ENCODE measurements at regions not wholly inside any gene's neighbourhood (a gene's known extent, or its start where the extent isn't known, plus 50 kb on each side); places are given as distances from the start of the nearest gene placed in this dataset.

DNA sequence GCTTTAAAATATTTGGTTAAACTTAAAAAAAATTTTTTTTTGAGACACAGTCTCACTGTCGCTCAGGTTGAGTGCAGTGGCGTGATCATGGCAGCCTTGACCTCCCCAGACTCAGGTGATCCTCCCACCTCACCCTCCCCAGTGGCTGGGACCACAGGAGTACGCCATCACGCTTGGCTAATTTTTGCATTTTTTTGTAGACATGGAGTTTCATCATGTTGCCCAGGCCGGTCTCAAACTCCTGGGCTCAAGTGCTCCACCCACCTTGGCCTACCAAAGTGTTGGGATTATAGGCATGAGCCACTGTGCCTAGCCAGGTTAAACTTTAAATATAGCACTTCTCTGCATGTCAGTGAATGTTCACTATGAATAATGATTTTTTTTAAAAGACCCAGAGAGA, 224.5 kb upstream of the RFX3 start:
- TF ChIP-seq, protein P1, sequence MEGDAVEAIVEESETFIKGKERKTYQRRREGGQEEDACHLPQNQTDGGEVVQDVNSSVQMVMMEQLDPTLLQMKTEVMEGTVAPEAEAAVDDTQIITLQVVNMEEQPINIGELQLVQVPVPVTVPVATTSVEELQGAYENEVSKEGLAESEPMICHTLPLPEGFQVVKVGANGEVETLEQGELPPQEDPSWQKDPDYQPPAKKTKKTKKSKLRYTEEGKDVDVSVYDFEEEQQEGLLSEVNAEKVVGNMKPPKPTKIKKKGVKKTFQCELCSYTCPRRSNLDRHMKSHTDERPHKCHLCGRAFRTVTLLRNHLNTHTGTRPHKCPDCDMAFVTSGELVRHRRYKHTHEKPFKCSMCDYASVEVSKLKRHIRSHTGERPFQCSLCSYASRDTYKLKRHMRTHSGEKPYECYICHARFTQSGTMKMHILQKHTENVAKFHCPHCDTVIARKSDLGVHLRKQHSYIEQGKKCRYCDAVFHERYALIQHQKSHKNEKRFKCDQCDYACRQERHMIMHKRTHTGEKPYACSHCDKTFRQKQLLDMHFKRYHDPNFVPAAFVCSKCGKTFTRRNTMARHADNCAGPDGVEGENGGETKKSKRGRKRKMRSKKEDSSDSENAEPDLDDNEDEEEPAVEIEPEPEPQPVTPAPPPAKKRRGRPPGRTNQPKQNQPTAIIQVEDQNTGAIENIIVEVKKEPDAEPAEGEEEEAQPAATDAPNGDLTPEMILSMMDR (IDR thresholded peaks at IDR 0.05 in 2 of 3, conservative IDR thresholded peaks at IDR 0.05 in 1 of 3; ENCODE audit: borderline replicate concordance in 1 of 3, insufficient read depth in 1 of 3, low read depth in 2 of 3, low read length in 2 of 3), result no peak
- TF ChIP-seq EZH2 (IDR thresholded peaks at IDR 0.05) (no peak), POLR2AphosphoS5 (IDR thresholded peaks at IDR 0.05; ENCODE audit: low read depth, low read length) (no peak), POLR2A (IDR thresholded peaks at IDR 0.05; ENCODE audit: borderline replicate concordance, extremely low read depth, insufficient read depth, insufficient read length) (no peak), TCF7L2 (IDR thresholded peaks at IDR 0.05; ENCODE audit: borderline replicate concordance, extremely low read depth, insufficient read depth, insufficient read length) (no peak), SRF (IDR thresholded peaks at IDR 0.05; ENCODE audit: low read depth) (no peak), CEBPB (IDR thresholded peaks at IDR 0.05; ENCODE audit: low read depth) (no peak), JUND (IDR thresholded peaks at IDR 0.05) (no peak), EZH2phosphoT487 (IDR thresholded peaks at IDR 0.05; ENCODE audit: borderline replicate concordance) (no peak), CBX3 (IDR thresholded peaks at IDR 0.05; ENCODE audit: low read depth) (no peak)
- TF ChIP-seq, protein P2, sequence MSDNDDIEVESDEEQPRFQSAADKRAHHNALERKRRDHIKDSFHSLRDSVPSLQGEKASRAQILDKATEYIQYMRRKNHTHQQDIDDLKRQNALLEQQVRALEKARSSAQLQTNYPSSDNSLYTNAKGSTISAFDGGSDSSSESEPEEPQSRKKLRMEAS (IDR thresholded peaks at IDR 0.05), result no peak
- TF ChIP-seq, protein P3, sequence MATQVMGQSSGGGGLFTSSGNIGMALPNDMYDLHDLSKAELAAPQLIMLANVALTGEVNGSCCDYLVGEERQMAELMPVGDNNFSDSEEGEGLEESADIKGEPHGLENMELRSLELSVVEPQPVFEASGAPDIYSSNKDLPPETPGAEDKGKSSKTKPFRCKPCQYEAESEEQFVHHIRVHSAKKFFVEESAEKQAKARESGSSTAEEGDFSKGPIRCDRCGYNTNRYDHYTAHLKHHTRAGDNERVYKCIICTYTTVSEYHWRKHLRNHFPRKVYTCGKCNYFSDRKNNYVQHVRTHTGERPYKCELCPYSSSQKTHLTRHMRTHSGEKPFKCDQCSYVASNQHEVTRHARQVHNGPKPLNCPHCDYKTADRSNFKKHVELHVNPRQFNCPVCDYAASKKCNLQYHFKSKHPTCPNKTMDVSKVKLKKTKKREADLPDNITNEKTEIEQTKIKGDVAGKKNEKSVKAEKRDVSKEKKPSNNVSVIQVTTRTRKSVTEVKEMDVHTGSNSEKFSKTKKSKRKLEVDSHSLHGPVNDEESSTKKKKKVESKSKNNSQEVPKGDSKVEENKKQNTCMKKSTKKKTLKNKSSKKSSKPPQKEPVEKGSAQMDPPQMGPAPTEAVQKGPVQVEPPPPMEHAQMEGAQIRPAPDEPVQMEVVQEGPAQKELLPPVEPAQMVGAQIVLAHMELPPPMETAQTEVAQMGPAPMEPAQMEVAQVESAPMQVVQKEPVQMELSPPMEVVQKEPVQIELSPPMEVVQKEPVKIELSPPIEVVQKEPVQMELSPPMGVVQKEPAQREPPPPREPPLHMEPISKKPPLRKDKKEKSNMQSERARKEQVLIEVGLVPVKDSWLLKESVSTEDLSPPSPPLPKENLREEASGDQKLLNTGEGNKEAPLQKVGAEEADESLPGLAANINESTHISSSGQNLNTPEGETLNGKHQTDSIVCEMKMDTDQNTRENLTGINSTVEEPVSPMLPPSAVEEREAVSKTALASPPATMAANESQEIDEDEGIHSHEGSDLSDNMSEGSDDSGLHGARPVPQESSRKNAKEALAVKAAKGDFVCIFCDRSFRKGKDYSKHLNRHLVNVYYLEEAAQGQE (IDR thresholded peaks at IDR 0.05; ENCODE audit: low read depth), result no peak
